ENCODE measurements at regions not wholly inside any gene's neighbourhood (a gene's known extent, or its start where the extent isn't known, plus 50 kb on each side); places are given as distances from the start of the nearest gene placed in this dataset.

GRCh38 chrX:44428989-44429627 is 85.6 kb upstream of the EFHC2 start:
- Histone ChIP-seq H3K36me3 (ENCODE audit: insufficient read depth, low read length) (no peaks in the 10 kb centered on the region), H4K20me1 (ENCODE audit: insufficient read depth, low read length) (no peaks in the 10 kb centered on the region), H2AFZ (ENCODE audit: low read length) (no peak overlapping the region), H3K4me3 (ENCODE audit: insufficient read depth, low read length) (no peak overlapping the region), H3K27me3 (ENCODE audit: insufficient read depth, low read length) (no peaks in the 10 kb centered on the region), H3K4me2 (ENCODE audit: insufficient read depth, low read length) (no peak overlapping the region), H3K9me3 (ENCODE audit: low read depth, low read length) (no peaks in the 10 kb centered on the region), H3K4me1 (ENCODE audit: insufficient read depth, low read length) (no peaks in the 10 kb centered on the region), H3K79me2 (ENCODE audit: insufficient read depth, low read length) (no peaks in the 10 kb centered on the region), H3K27ac (ENCODE audit: low read depth, low read length) (no peak overlapping the region)
- TF ChIP-seq CTCF (IDR thresholded peaks at IDR 0.05; ENCODE audit: extremely low read depth, low read depth, low read length), result no peak
- no peak for DNase-seq (ENCODE audit: insufficient read length, low spot score, missing footprints)

- DNase-seq (ENCODE audit: insufficient read length, low spot score, missing footprints), result no peak
- Histone ChIP-seq H3K27ac (ENCODE audit: low read depth, low read length) (no peak overlapping the region), H3K4me3 (ENCODE audit: insufficient read depth, low read length) (no peak overlapping the region), H2AFZ (ENCODE audit: low read length) (no peak overlapping the region), H3K27me3 (ENCODE audit: insufficient read depth, low read length) (peaks cover 14% of the 10 kb centered on the region), H3K79me2 (ENCODE audit: insufficient read depth, low read length) (no peaks in the 10 kb centered on the region), H4K20me1 (ENCODE audit: insufficient read depth, low read length) (no peaks in the 10 kb centered on the region), H3K4me2 (ENCODE audit: insufficient read depth, low read length) (no peak overlapping the region), H3K9me3 (ENCODE audit: low read depth, low read length) (no peaks in the 10 kb centered on the region), H3K4me1 (ENCODE audit: insufficient read depth, low read length) (no peaks in the 10 kb centered on the region), H3K36me3 (ENCODE audit: insufficient read depth, low read length) (no peaks in the 10 kb centered on the region)
- TF ChIP-seq CTCF (IDR thresholded peaks at IDR 0.05; ENCODE audit: extremely low read depth, low read depth, low read length), result no peak
These were observed 79.2 kb upstream of the EFHC2 start for GRCh38 chrX:44422631-44423030.

- no peak overlapping the region for H3K27ac ChIP-seq (ENCODE audit: low read depth, low read length)
These were observed 72.3 kb upstream of the EFHC2 start for GRCh38 chrX:44415639-44416386.

More at GRCh38 chrX:44415639-44416386, 72.3 kb upstream of the EFHC2 start:
- Histone ChIP-seq H3K9me3 (ENCODE audit: low read depth, low read length) (no peaks in the 10 kb centered on the region), H4K20me1 (ENCODE audit: insufficient read depth, low read length) (no peaks in the 10 kb centered on the region), H3K4me2 (ENCODE audit: insufficient read depth, low read length) (no peak overlapping the region), H2AFZ (ENCODE audit: low read length) (no peak overlapping the region), H3K4me3 (ENCODE audit: insufficient read depth, low read length) (no peak overlapping the region), H3K79me2 (ENCODE audit: insufficient read depth, low read length) (no peaks in the 10 kb centered on the region), H3K4me1 (ENCODE audit: insufficient read depth, low read length) (no peaks in the 10 kb centered on the region), H3K27me3 (ENCODE audit: insufficient read depth, low read length) (peaks cover under 1% of the 10 kb centered on the region), H3K36me3 (ENCODE audit: insufficient read depth, low read length) (no peaks in the 10 kb centered on the region)
- no peak for DNase-seq (ENCODE audit: insufficient read length, low spot score, missing footprints)
- TF ChIP-seq CTCF (IDR thresholded peaks at IDR 0.05; ENCODE audit: extremely low read depth, low read depth, low read length), result no peak
